Activated T-helper 2 cell treated with anti-CD3 and anti-CD28 coated beads, Interferon-gamma antibody, Interleukin-2, Interleukin-4, amounts not matched to agents 10 μg/mL and 5 μg/mL and 100 μg/mL, durations not matched to agents 14 hours and 24 hours and 36 hours (primary cell): ENCODE measurements at regions not wholly inside any gene's neighbourhood (a gene's known extent, or its start where the extent isn't known, plus 50 kb on each side); places are given as distances from the start of the nearest gene placed in this dataset.
"Not testable (repeated sequence)": the region's sequence is repeated elsewhere in the genome, so short reads cannot be mapped to it uniquely, and the experiment has no call there.

Experiments used
- DNase-seq: peaks from one replicate; pipeline ENCODE4 v3.0.0; 2021; ENCODE audit warnings: low spot score
- H3K27ac Mint-ChIP-seq: one replicate; pipeline ENCODE4 v1.8.0; 2021; ENCODE audit warnings: mixed read lengths
- H3K27me3 Mint-ChIP-seq: one replicate; pipeline ENCODE4 v1.8.0; 2021; ENCODE audit warnings: low read depth, mixed read lengths
- H3K36me3 Mint-ChIP-seq: one replicate; pipeline ENCODE4 v1.8.0; 2021; ENCODE audit warnings: low read depth, mixed read lengths
- H3K4me1 Mint-ChIP-seq: one replicate; pipeline ENCODE4 v1.8.0; 2021; ENCODE audit warnings: low read depth, mixed read lengths
- H3K4me3 Mint-ChIP-seq: one replicate; pipeline ENCODE4 v1.8.0; 2021; ENCODE audit warnings: low read depth, mild to moderate bottlenecking, moderate library complexity, mixed read lengths
- H3K9me3 Mint-ChIP-seq: one replicate; pipeline ENCODE4 v1.8.0; 2021; ENCODE audit warnings: mixed read lengths
- intact Hi-C: fragments of 100-400 bp; cut with micrococcal nuclease; formaldehyde crosslinking; loops from one replicate; pipeline ENCODE4 v1.15.1; 2023

GRCh38 chr18:30886998-30887397, 155.5 kb downstream of the DSC3 start:
- H3K27me3 Mint-ChIP-seq = no peaks in the 10 kb centered on the region
- H3K4me3 Mint-ChIP-seq = no peak overlapping the region
- no peak for DNase-seq
- intact Hi-C loops = no loop called here
- H3K4me1 Mint-ChIP-seq = no peaks in the 10 kb centered on the region
- H3K27ac Mint-ChIP-seq = no peak overlapping the region
- peaks cover 17% of the 10 kb centered on the region for H3K9me3 Mint-ChIP-seq
- no peaks in the 10 kb centered on the region for H3K36me3 Mint-ChIP-seq

- peaks cover 7% of the 10 kb centered on the region for H3K9me3 Mint-ChIP-seq
- H3K27me3 Mint-ChIP-seq = no peaks in the 10 kb centered on the region
- DNase-seq = no peak
- H3K4me3 Mint-ChIP-seq = no peak overlapping the region
- no peak overlapping the region for H3K27ac Mint-ChIP-seq
- intact Hi-C loops = no loop called here
- H3K4me1 Mint-ChIP-seq = no peaks in the 10 kb centered on the region
- no peaks in the 10 kb centered on the region for H3K36me3 Mint-ChIP-seq
These were observed 172.1 kb downstream of the DSC3 start for GRCh38 chr18:30870466-30870865.

- H3K4me1 Mint-ChIP-seq = no peaks in the 10 kb centered on the region
- H3K4me3 Mint-ChIP-seq = no peak overlapping the region
- DNase-seq = no peak
- H3K27me3 Mint-ChIP-seq = no peaks in the 10 kb centered on the region
- H3K9me3 Mint-ChIP-seq = peaks cover 15% of the 10 kb centered on the region
- intact Hi-C loops = no loop called here
- H3K27ac Mint-ChIP-seq = no peak overlapping the region
- no peaks in the 10 kb centered on the region for H3K36me3 Mint-ChIP-seq
These were observed 179.6 kb downstream of the DSC3 start for GRCh38 chr18:30862900-30863299.

GRCh38 chr18:30860741-30861140, 181.8 kb downstream of the DSC3 start:
- H3K4me3 Mint-ChIP-seq = no peak overlapping the region
- no peak for DNase-seq
- no peaks in the 10 kb centered on the region for H3K27me3 Mint-ChIP-seq
- H3K4me1 Mint-ChIP-seq = no peaks in the 10 kb centered on the region
- intact Hi-C loops = no loop called here
- peaks cover 12% of the 10 kb centered on the region for H3K9me3 Mint-ChIP-seq
- no peaks in the 10 kb centered on the region for H3K36me3 Mint-ChIP-seq
- no peak overlapping the region for H3K27ac Mint-ChIP-seq

- H3K4me3 Mint-ChIP-seq = no peak overlapping the region
- peaks cover 12% of the 10 kb centered on the region for H3K9me3 Mint-ChIP-seq
- DNase-seq = no peak
- H3K4me1 Mint-ChIP-seq = no peaks in the 10 kb centered on the region
- H3K36me3 Mint-ChIP-seq = no peaks in the 10 kb centered on the region
- intact Hi-C loops = no loop called here
- H3K27me3 Mint-ChIP-seq = no peaks in the 10 kb centered on the region
- no peak overlapping the region for H3K27ac Mint-ChIP-seq
These were observed 183.5 kb downstream of the DSC3 start for GRCh38 chr18:30859036-30859435.

GRCh38 chr18:30858560-30858959, 184.0 kb downstream of the DSC3 start:
- Mint-ChIP-seq H3K27me3 (no peaks in the 10 kb centered on the region), H3K4me1 (no peaks in the 10 kb centered on the region), H3K27ac (no peak overlapping the region), H3K9me3 (peaks cover 16% of the 10 kb centered on the region), H3K4me3 (no peak overlapping the region), H3K36me3 (no peaks in the 10 kb centered on the region)
- intact Hi-C loops = no loop called here
- DNase-seq = no peak

- intact Hi-C loops = no loop called here
- Mint-ChIP-seq H3K27ac (no peak overlapping the region), H3K9me3 (peaks cover 9% of the 10 kb centered on the region), H3K4me1 (no peaks in the 10 kb centered on the region), H3K27me3 (no peaks in the 10 kb centered on the region), H3K36me3 (no peaks in the 10 kb centered on the region), H3K4me3 (no peak overlapping the region)
- DNase-seq = no peak
These were observed 186.8 kb downstream of the DSC3 start for GRCh38 chr18:30855762-30856161.

GRCh38 chr18:30852980-30853379, 189.6 kb downstream of the DSC3 start:
- H3K27me3 Mint-ChIP-seq = no peaks in the 10 kb centered on the region
- intact Hi-C loops = no loop called here

GRCh38 chr18:30852541-30852940, 190.0 kb downstream of the DSC3 start:
- no peak overlapping the region for H3K27ac Mint-ChIP-seq
- no peak for DNase-seq
- no peaks in the 10 kb centered on the region for H3K27me3 Mint-ChIP-seq
- H3K9me3 Mint-ChIP-seq = peaks cover 22% of the 10 kb centered on the region
- intact Hi-C loops = no loop called here
- H3K4me1 Mint-ChIP-seq = no peaks in the 10 kb centered on the region
- H3K4me3 Mint-ChIP-seq = no peak overlapping the region
- no peaks in the 10 kb centered on the region for H3K36me3 Mint-ChIP-seq

More at GRCh38 chr18:30852980-30853379, 189.6 kb downstream of the DSC3 start:
- no peak overlapping the region for H3K4me3 Mint-ChIP-seq
- peaks cover 17% of the 10 kb centered on the region for H3K9me3 Mint-ChIP-seq
- no peak overlapping the region for H3K27ac Mint-ChIP-seq
- no peaks in the 10 kb centered on the region for H3K36me3 Mint-ChIP-seq
- DNase-seq = no peak
- no peaks in the 10 kb centered on the region for H3K4me1 Mint-ChIP-seq

- H3K9me3 Mint-ChIP-seq = peaks cover 32% of the 10 kb centered on the region
- DNase-seq, H3K27me3 Mint-ChIP-seq, H3K4me1 Mint-ChIP-seq, H3K4me3 Mint-ChIP-seq, H3K27ac Mint-ChIP-seq, H3K36me3 Mint-ChIP-seq, intact Hi-C loops: not testable (repeated sequence)
These were observed 203.4 kb downstream of the DSC3 start for GRCh38 chr18:30839056-30839561.

GRCh38 chr18:30828700-30829099, 213.8 kb downstream of the DSC3 start:
- intact Hi-C loops = no loop called here
- no peak for DNase-seq
- no peaks in the 10 kb centered on the region for H3K27me3 Mint-ChIP-seq
- H3K9me3 Mint-ChIP-seq = peaks cover 37% of the 10 kb centered on the region
- H3K36me3 Mint-ChIP-seq = no peaks in the 10 kb centered on the region
- H3K4me3 Mint-ChIP-seq = no peak overlapping the region
- H3K4me1 Mint-ChIP-seq = no peaks in the 10 kb centered on the region
- no peak overlapping the region for H3K27ac Mint-ChIP-seq

- Mint-ChIP-seq H3K4me3 (no peak overlapping the region), H3K9me3 (peaks cover 50% of the 10 kb centered on the region), H3K27me3 (no peaks in the 10 kb centered on the region), H3K4me1 (no peaks in the 10 kb centered on the region), H3K27ac (no peak overlapping the region), H3K36me3 (no peaks in the 10 kb centered on the region)
- intact Hi-C loops = no loop called here
- no peak for DNase-seq
These were observed 222.9 kb downstream of the DSC3 start for GRCh38 chr18:30819619-30820018.

GRCh38 chr18:30814446-30814845, 228.1 kb downstream of the DSC3 start:
- DNase-seq = no peak
- no peak overlapping the region for H3K27ac Mint-ChIP-seq
- no peaks in the 10 kb centered on the region for H3K27me3 Mint-ChIP-seq
- no peaks in the 10 kb centered on the region for H3K4me1 Mint-ChIP-seq
- intact Hi-C loops = no loop called here
- H3K4me3 Mint-ChIP-seq = no peak overlapping the region
- H3K9me3 Mint-ChIP-seq = peaks cover 55% of the 10 kb centered on the region
- H3K36me3 Mint-ChIP-seq = no peaks in the 10 kb centered on the region

- no peak for DNase-seq
- intact Hi-C loops = no loop called here
- no peaks in the 10 kb centered on the region for H3K36me3 Mint-ChIP-seq
- H3K4me3 Mint-ChIP-seq = no peak overlapping the region
- H3K27me3 Mint-ChIP-seq = no peaks in the 10 kb centered on the region
- H3K4me1 Mint-ChIP-seq = no peaks in the 10 kb centered on the region
- H3K27ac Mint-ChIP-seq = no peak overlapping the region
- H3K9me3 Mint-ChIP-seq = peaks cover 27% of the 10 kb centered on the region
These were observed 231.0 kb downstream of the DSC3 start for GRCh38 chr18:30811580-30811979.
